Peyer's patch (tissue), 4 donors: ENCODE measurements at regions not wholly inside any gene's neighbourhood (a gene's known extent, or its start where the extent isn't known, plus 50 kb on each side); places are given as distances from the start of the nearest gene placed in this dataset.

Experiments
- POLR2A ChIP-seq, 2 donors: fragments of 450-650 bp; IDR thresholded peaks; one replicate each; pipeline ENCODE4 v1.5.1; 2017; ENCODE audit warnings: antibody characterized with exemption in 2 of 2, mild to moderate bottlenecking in 2 of 2, moderate library complexity in 2 of 2
- TF ChIP-seq, protein P1 (sequence below), 6 experiments: fragments of 450-650 bp in 4 of 6; fragments of 200-600 bp in 2 of 6; sonication (generic) in 1 of 6; IDR thresholded peaks; one replicate each; pipeline ENCODE4 v1.5.1; 2017 to 2019; ENCODE audit warnings: antibody characterized with exemption in 6 of 6, mild to moderate bottlenecking in 3 of 6, moderate library complexity in 1 of 6

DNA sequence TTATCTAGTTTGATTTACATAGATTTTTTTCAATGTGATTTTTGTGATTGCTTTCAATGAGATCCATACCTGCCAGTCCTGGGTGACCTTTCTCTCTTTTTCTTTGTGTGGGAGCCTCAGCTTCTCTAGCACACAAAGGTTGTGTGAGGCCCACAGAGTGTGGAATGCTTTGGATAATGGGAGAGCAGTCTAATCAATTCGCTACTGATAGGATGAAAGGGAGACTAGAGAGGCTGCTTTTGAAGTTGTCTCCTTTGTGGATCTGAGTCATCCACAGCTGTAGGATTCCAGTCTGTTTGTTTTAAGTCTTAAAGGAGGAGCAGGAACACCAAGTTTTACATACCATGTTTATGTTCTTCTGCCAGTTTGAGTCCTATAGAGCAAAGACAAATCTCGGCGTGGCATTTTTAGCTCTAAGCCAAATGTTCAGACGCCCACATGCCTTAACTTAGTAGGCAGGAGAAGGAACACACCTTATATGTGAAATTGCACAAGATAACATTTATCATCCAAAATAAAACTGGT lies 330.0 kb downstream of the ARL4A start:
- TF ChIP-seq, protein P1, sequence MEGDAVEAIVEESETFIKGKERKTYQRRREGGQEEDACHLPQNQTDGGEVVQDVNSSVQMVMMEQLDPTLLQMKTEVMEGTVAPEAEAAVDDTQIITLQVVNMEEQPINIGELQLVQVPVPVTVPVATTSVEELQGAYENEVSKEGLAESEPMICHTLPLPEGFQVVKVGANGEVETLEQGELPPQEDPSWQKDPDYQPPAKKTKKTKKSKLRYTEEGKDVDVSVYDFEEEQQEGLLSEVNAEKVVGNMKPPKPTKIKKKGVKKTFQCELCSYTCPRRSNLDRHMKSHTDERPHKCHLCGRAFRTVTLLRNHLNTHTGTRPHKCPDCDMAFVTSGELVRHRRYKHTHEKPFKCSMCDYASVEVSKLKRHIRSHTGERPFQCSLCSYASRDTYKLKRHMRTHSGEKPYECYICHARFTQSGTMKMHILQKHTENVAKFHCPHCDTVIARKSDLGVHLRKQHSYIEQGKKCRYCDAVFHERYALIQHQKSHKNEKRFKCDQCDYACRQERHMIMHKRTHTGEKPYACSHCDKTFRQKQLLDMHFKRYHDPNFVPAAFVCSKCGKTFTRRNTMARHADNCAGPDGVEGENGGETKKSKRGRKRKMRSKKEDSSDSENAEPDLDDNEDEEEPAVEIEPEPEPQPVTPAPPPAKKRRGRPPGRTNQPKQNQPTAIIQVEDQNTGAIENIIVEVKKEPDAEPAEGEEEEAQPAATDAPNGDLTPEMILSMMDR (IDR thresholded peaks at IDR 0.05) = no peak
- TF ChIP-seq POLR2A (IDR thresholded peaks at IDR 0.05) = no peak
